ENCODE measurements at regions not wholly inside any gene's neighbourhood (a gene's known extent, or its start where the extent isn't known, plus 50 kb on each side); places are given as distances from the start of the nearest gene placed in this dataset.

- DNase-seq (ENCODE audit: low read depth in 2 of 2), result no peak
Measured at GRCh38 chr22:48943567-48944432, 883.9 kb downstream of the BRD1 start.

- no peak for DNase-seq (ENCODE audit: low read depth in 2 of 2)
Measured at GRCh38 chr22:48942698-48943566, 884.7 kb downstream of the BRD1 start.

- DNase-seq (ENCODE audit: low read depth in 2 of 2), result no peak
Measured at GRCh38 chr22:48941903-48942575, 885.6 kb downstream of the BRD1 start.

- no peak for DNase-seq (ENCODE audit: low read depth in 2 of 2)
Measured at GRCh38 chr22:48941033-48941902, 886.4 kb downstream of the BRD1 start.

GRCh38 chr22:48940266-48941032 lies 887.2 kb downstream of the BRD1 start:
- no peak for DNase-seq (ENCODE audit: low read depth in 2 of 2)

GRCh38 chr22:48939441-48940265 lies 888.0 kb downstream of the BRD1 start:
- DNase-seq (ENCODE audit: low read depth in 2 of 2), result no peak

GRCh38 chr22:48938741-48939140 lies 888.9 kb downstream of the BRD1 start:
- DNase-seq (ENCODE audit: low read depth in 2 of 2), result no peak

GRCh38 chr22:48937032-48937639 lies 890.5 kb downstream of the BRD1 start:
- no peak for DNase-seq (ENCODE audit: low read depth in 2 of 2)

- DNase-seq (ENCODE audit: low read depth in 2 of 2), result no peak
Measured at GRCh38 chr22:48936391-48936790, 891.3 kb downstream of the BRD1 start.

GRCh38 chr22:48934446-48934845 lies 893.2 kb downstream of the BRD1 start:
- DNase-seq (ENCODE audit: low read depth in 2 of 2), result no peak

GRCh38 chr22:48931452-48931851 lies 896.2 kb downstream of the BRD1 start:
- DNase-seq (ENCODE audit: low read depth in 2 of 2), result no peak

GRCh38 chr22:48929276-48929790 lies 898.3 kb downstream of the BRD1 start:
- no peak for DNase-seq (ENCODE audit: low read depth in 2 of 2)

- DNase-seq (ENCODE audit: low read depth in 2 of 2), result no peak
Measured at GRCh38 chr22:48927591-48927990, 900.1 kb downstream of the BRD1 start.

GRCh38 chr22:48926643-48927042 lies 901.0 kb downstream of the BRD1 start:
- DNase-seq (ENCODE audit: low read depth in 2 of 2), result no peak

- no peak for DNase-seq (ENCODE audit: low read depth in 2 of 2)
Measured at GRCh38 chr22:48926136-48926535, 901.5 kb downstream of the BRD1 start.

GRCh38 chr22:48925450-48925849 lies 902.2 kb downstream of the BRD1 start:
- no peak for DNase-seq (ENCODE audit: low read depth in 2 of 2)

- no peak for DNase-seq (ENCODE audit: low read depth in 2 of 2)
Measured at GRCh38 chr22:48923996-48924395, 903.7 kb downstream of the BRD1 start.

- DNase-seq (ENCODE audit: low read depth in 2 of 2), result no peak
Measured at GRCh38 chr22:48923165-48923865, 904.4 kb downstream of the BRD1 start.
